Ovary (tissue), 1 donor: ENCODE measurements at regions not wholly inside any gene's neighbourhood (a gene's known extent, or its start where the extent isn't known, plus 50 kb on each side); places are given as distances from the start of the nearest gene placed in this dataset.

Source experiments
- EP300 ChIP-seq: sonication (generic); formaldehyde crosslinking; IDR thresholded peaks from one replicate; pipeline ENCODE4 v1.6.1; 2017; ENCODE audit warnings: antibody characterized with exemption
- POLR2A ChIP-seq: fragments of 450-650 bp; IDR thresholded peaks from one replicate; pipeline ENCODE4 v1.6.1; 2017; ENCODE audit warnings: antibody characterized with exemption, mild to moderate bottlenecking, moderate library complexity

GRCh38 chr4:35730414-35730813 lies 513.9 kb downstream of the ARAP2 start:
- TF ChIP-seq POLR2A (no peak), EP300 (no peak)
